CD4-positive, alpha-beta T cell treated with Interleukin-4 for 1 hour (primary cell): ENCODE measurements at regions not wholly inside any gene's neighbourhood (a gene's known extent, or its start where the extent isn't known, plus 50 kb on each side); places are given as distances from the start of the nearest gene placed in this dataset.
A peak's percentile ranks its signal among the peaks of the same experiment; 100 is the strongest.

ENCODE experiments used
- DNase-seq, 2 donors: peaks; one replicate each; pipeline ENCODE4 v3.0.0-alpha.2; 2020 to 2022

- no peak for DNase-seq
Measured at GRCh38 chr3:132239587-132239986, 77.6 kb upstream of the ACP3 start.

- no peak for DNase-seq
Measured at GRCh38 chr3:132241776-132242514, 75.3 kb upstream of the ACP3 start.

- no peak for DNase-seq
Measured at GRCh38 chr3:132242790-132243189, 74.4 kb upstream of the ACP3 start.

- DNase-seq = no peak
Measured at GRCh38 chr3:132245552-132246142, 71.6 kb upstream of the ACP3 start.

GRCh38 chr3:132246212-132246611 is 71.0 kb upstream of the ACP3 start:
- no peak for DNase-seq

GRCh38 chr3:132247211-132247610 is 70.0 kb upstream of the ACP3 start:
- no peak for DNase-seq

- no peak for DNase-seq
Measured at GRCh38 chr3:132248490-132248889, 68.7 kb upstream of the ACP3 start.

- peak in 1 of 2 donors; percentile 15 for DNase-seq
Measured at GRCh38 chr3:132253262-132253878, 63.8 kb upstream of the ACP3 start.

GRCh38 chr3:132254076-132254755 is 63.0 kb upstream of the ACP3 start:
- no peak for DNase-seq

GRCh38 chr3:132255041-132255745 is 62.0 kb upstream of the ACP3 start:
- no peak for DNase-seq

- DNase-seq = no peak
Measured at GRCh38 chr3:132256989-132257388, 60.2 kb upstream of the ACP3 start.

GRCh38 chr3:132261506-132261905 is 55.7 kb upstream of the ACP3 start:
- DNase-seq = no peak

- DNase-seq = no peak
Measured at GRCh38 chr3:132262305-132262704, 54.9 kb upstream of the ACP3 start.

GRCh38 chr3:132262956-132263355 is 54.3 kb upstream of the ACP3 start:
- DNase-seq = no peak

- no peak for DNase-seq
Measured at GRCh38 chr3:132265028-132265427, 52.2 kb upstream of the ACP3 start.

- no peak for DNase-seq
Measured at GRCh38 chr3:132265488-132265887, 51.7 kb upstream of the ACP3 start.

GRCh38 chr3:132267391-132267993 is 49.7 kb upstream of the ACP3 start:
- no peak for DNase-seq
